Activated naive CD8-positive, alpha-beta T cell treated with anti-CD3 and anti-CD28 coated beads, Interleukin-2, amount 10 ng/mL, durations not matched to agents 7 days and 5 days (primary cell): ENCODE measurements at regions not wholly inside any gene's neighbourhood (a gene's known extent, or its start where the extent isn't known, plus 50 kb on each side); places are given as distances from the start of the nearest gene placed in this dataset.

ENCODE experiments used
- ATAC-seq: fragments of 150-1000 bp; cut with Tn5 transposase; one replicate; pipeline ENCODE4 v1.10.0; 2021; ENCODE audit warnings: low read depth, moderate library complexity
- POLR2A ChIA-PET: fragments of 350-600 bp; sonication (Branson Sonifier 250); formaldehyde crosslinking; loops from one replicate; lab custom pipeline; 2021; ENCODE audit warnings: antibody characterized with exemption; lab: Charles Lee
- DNase-seq: peaks from one replicate; pipeline ENCODE4 v3.0.0; 2021
- H3K27ac Mint-ChIP-seq: one replicate; pipeline ENCODE4 v1.8.0; 2022; ENCODE audit warnings: mild to moderate bottlenecking, mixed read lengths
- H3K27me3 Mint-ChIP-seq: one replicate; pipeline ENCODE4 v1.8.0; 2022; ENCODE audit warnings: mild to moderate bottlenecking, moderate library complexity, mixed read lengths
- H3K36me3 Mint-ChIP-seq: one replicate; pipeline ENCODE4 v1.8.0; 2021; ENCODE audit warnings: mild to moderate bottlenecking, mixed read lengths
- H3K4me1 Mint-ChIP-seq: one replicate; pipeline ENCODE4 v1.8.0; 2021; ENCODE audit warnings: mixed read lengths
- H3K4me3 Mint-ChIP-seq: one replicate; pipeline ENCODE4 v1.8.0; 2022; ENCODE audit warnings: mild to moderate bottlenecking, moderate library complexity, mixed read lengths
- H3K9me3 Mint-ChIP-seq: one replicate; pipeline ENCODE4 v1.8.0; 2021; ENCODE audit warnings: mixed read lengths

- H3K27me3 Mint-ChIP-seq: peaks cover 2% of the 10 kb centered on the region
- no peak for ATAC-seq
- no peak overlapping the region for H3K27ac Mint-ChIP-seq
- H3K4me1 Mint-ChIP-seq: no peaks in the 10 kb centered on the region
- no peaks in the 10 kb centered on the region for H3K36me3 Mint-ChIP-seq
- H3K9me3 Mint-ChIP-seq: no peaks in the 10 kb centered on the region
- POLR2A ChIA-PET: no interaction called here
- no peak for DNase-seq
- H3K4me3 Mint-ChIP-seq: no peak overlapping the region
These were observed 131.6 kb upstream of the G2E3 start for GRCh38 chr14:30427401-30427800.

GRCh38 chr14:30427846-30428245 lies 131.1 kb upstream of the G2E3 start:
- H3K4me3 Mint-ChIP-seq: no peak overlapping the region
- no peaks in the 10 kb centered on the region for H3K9me3 Mint-ChIP-seq
- no peak for DNase-seq
- H3K36me3 Mint-ChIP-seq: no peaks in the 10 kb centered on the region
- no peaks in the 10 kb centered on the region for H3K4me1 Mint-ChIP-seq
- POLR2A ChIA-PET: no interaction called here
- H3K27ac Mint-ChIP-seq: no peak overlapping the region
- H3K27me3 Mint-ChIP-seq: peaks cover 2% of the 10 kb centered on the region
- ATAC-seq: no peak

GRCh38 chr14:30431552-30431951 lies 127.4 kb upstream of the G2E3 start:
- Mint-ChIP-seq H3K36me3 (no peaks in the 10 kb centered on the region), H3K4me3 (no peak overlapping the region), H3K27me3 (peaks cover 2% of the 10 kb centered on the region), H3K4me1 (no peaks in the 10 kb centered on the region), H3K27ac (no peak overlapping the region), H3K9me3 (no peaks in the 10 kb centered on the region)
- no peak for DNase-seq
- POLR2A ChIA-PET: no interaction called here
- ATAC-seq: no peak

- Mint-ChIP-seq H3K36me3 (no peaks in the 10 kb centered on the region), H3K9me3 (no peaks in the 10 kb centered on the region), H3K4me1 (no peaks in the 10 kb centered on the region), H3K4me3 (no peak overlapping the region), H3K27me3 (peaks cover 10% of the 10 kb centered on the region), H3K27ac (no peak overlapping the region)
- no peak for ATAC-seq
- DNase-seq: no peak
- POLR2A ChIA-PET: no interaction called here
These were observed 118.0 kb upstream of the G2E3 start for GRCh38 chr14:30440961-30441360.

GRCh38 chr14:30443368-30444007 lies 115.5 kb upstream of the G2E3 start:
- Mint-ChIP-seq H3K9me3 (no peaks in the 10 kb centered on the region), H3K27ac (no peak overlapping the region), H3K4me3 (no peak overlapping the region), H3K36me3 (no peaks in the 10 kb centered on the region), H3K4me1 (no peaks in the 10 kb centered on the region), H3K27me3 (peaks cover 6% of the 10 kb centered on the region)
- POLR2A ChIA-PET: no interaction called here
- no peak for ATAC-seq
- no peak for DNase-seq

GRCh38 chr14:30444451-30444850 lies 114.5 kb upstream of the G2E3 start:
- Mint-ChIP-seq H3K4me1 (no peaks in the 10 kb centered on the region), H3K36me3 (no peaks in the 10 kb centered on the region), H3K27me3 (peaks cover 6% of the 10 kb centered on the region), H3K9me3 (no peaks in the 10 kb centered on the region), H3K27ac (no peak overlapping the region), H3K4me3 (no peak overlapping the region)
- ATAC-seq (no peak), DNase-seq (no peak)
- POLR2A ChIA-PET: no interaction called here

GRCh38 chr14:30445011-30445793 lies 113.8 kb upstream of the G2E3 start:
- DNase-seq (no peak), ATAC-seq (no peak)
- Mint-ChIP-seq H3K36me3 (no peaks in the 10 kb centered on the region), H3K4me1 (no peaks in the 10 kb centered on the region), H3K9me3 (no peaks in the 10 kb centered on the region), H3K27ac (no peak overlapping the region), H3K27me3 (peaks cover 6% of the 10 kb centered on the region), H3K4me3 (no peak overlapping the region)
- POLR2A ChIA-PET: no interaction called here

- peaks cover 6% of the 10 kb centered on the region for H3K27me3 Mint-ChIP-seq
- no peaks in the 10 kb centered on the region for H3K4me1 Mint-ChIP-seq
- ATAC-seq (no peak), DNase-seq (no peak)
- H3K9me3 Mint-ChIP-seq: no peaks in the 10 kb centered on the region
- H3K4me3 Mint-ChIP-seq: no peak overlapping the region
- POLR2A ChIA-PET: no interaction called here
- H3K27ac Mint-ChIP-seq: no peak overlapping the region
- no peaks in the 10 kb centered on the region for H3K36me3 Mint-ChIP-seq
These were observed 113.1 kb upstream of the G2E3 start for GRCh38 chr14:30445852-30446251.

- POLR2A ChIA-PET: no interaction called here
- Mint-ChIP-seq H3K27ac (no peak overlapping the region), H3K36me3 (no peaks in the 10 kb centered on the region), H3K4me3 (no peak overlapping the region), H3K27me3 (no peaks in the 10 kb centered on the region), H3K9me3 (no peaks in the 10 kb centered on the region), H3K4me1 (no peaks in the 10 kb centered on the region)
- no peak for ATAC-seq
- no peak for DNase-seq
These were observed 108.1 kb upstream of the G2E3 start for GRCh38 chr14:30450631-30451545.

GRCh38 chr14:30456296-30456695 lies 102.7 kb upstream of the G2E3 start:
- Mint-ChIP-seq H3K27ac (no peak overlapping the region), H3K27me3 (peaks cover 3% of the 10 kb centered on the region)
- no peak for ATAC-seq

GRCh38 chr14:30462358-30462757 lies 96.6 kb upstream of the G2E3 start:
- no peak for ATAC-seq
- no peak overlapping the region for H3K4me3 Mint-ChIP-seq

More at GRCh38 chr14:30456296-30456695, 102.7 kb upstream of the G2E3 start:
- no peak overlapping the region for H3K4me3 Mint-ChIP-seq
- no peaks in the 10 kb centered on the region for H3K9me3 Mint-ChIP-seq
- H3K36me3 Mint-ChIP-seq: no peaks in the 10 kb centered on the region
- no peak for DNase-seq
- H3K4me1 Mint-ChIP-seq: no peaks in the 10 kb centered on the region
- POLR2A ChIA-PET: no interaction called here

GRCh38 chr14:30464481-30464880 lies 94.5 kb upstream of the G2E3 start:
- no peak for ATAC-seq
- POLR2A ChIA-PET: no interaction called here
- Mint-ChIP-seq H3K27me3 (peaks cover 11% of the 10 kb centered on the region), H3K27ac (no peak overlapping the region), H3K4me3 (no peak overlapping the region), H3K4me1 (no peaks in the 10 kb centered on the region), H3K36me3 (no peaks in the 10 kb centered on the region), H3K9me3 (no peaks in the 10 kb centered on the region)
- DNase-seq: no peak

More at GRCh38 chr14:30462358-30462757, 96.6 kb upstream of the G2E3 start:
- H3K9me3 Mint-ChIP-seq: no peaks in the 10 kb centered on the region
- no peak overlapping the region for H3K27ac Mint-ChIP-seq
- peaks cover 11% of the 10 kb centered on the region for H3K27me3 Mint-ChIP-seq
- no peaks in the 10 kb centered on the region for H3K4me1 Mint-ChIP-seq
- H3K36me3 Mint-ChIP-seq: no peaks in the 10 kb centered on the region
- no peak for DNase-seq
- POLR2A ChIA-PET: no interaction called here

- Mint-ChIP-seq H3K4me1 (no peaks in the 10 kb centered on the region), H3K36me3 (no peaks in the 10 kb centered on the region), H3K27ac (no peak overlapping the region), H3K9me3 (no peaks in the 10 kb centered on the region), H3K4me3 (no peak overlapping the region), H3K27me3 (peaks cover 4% of the 10 kb centered on the region)
- ATAC-seq (no peak), DNase-seq (no peak)
- POLR2A ChIA-PET: no interaction called here
These were observed 90.6 kb upstream of the G2E3 start for GRCh38 chr14:30468354-30468753.
